D721Med (cell line): ENCODE measurements at regions not wholly inside any gene's neighbourhood (a gene's known extent, or its start where the extent isn't known, plus 50 kb on each side); places are given as distances from the start of the nearest gene placed in this dataset.

Experiments
- DNase-seq: peaks from one replicate; pipeline ENCODE4 v3.0.0; 2011; ENCODE audit warnings: low spot score; ENCODE audit not compliant: insufficient read length
- FAIRE-seq: peaks from 2 replicates; lab custom pipeline; 2011; peaks lifted over from hg19 to GRCh38; lab: Jason Lieb, UNC
- TF ChIP-seq, protein P1 (sequence below): IDR thresholded peaks from 2 replicates; pipeline ENCODE4 v1.5.1; 2012; ENCODE audit warnings: mild to moderate bottlenecking, control low read depth; ENCODE audit not compliant: insufficient read depth; ENCODE audit errors: missing control alignments

GRCh38 chr15:93454788-93455187 lies 365.8 kb upstream of the RGMA start:
- DNase-seq (no peak), FAIRE-seq (no peak)
- TF ChIP-seq, protein P1, sequence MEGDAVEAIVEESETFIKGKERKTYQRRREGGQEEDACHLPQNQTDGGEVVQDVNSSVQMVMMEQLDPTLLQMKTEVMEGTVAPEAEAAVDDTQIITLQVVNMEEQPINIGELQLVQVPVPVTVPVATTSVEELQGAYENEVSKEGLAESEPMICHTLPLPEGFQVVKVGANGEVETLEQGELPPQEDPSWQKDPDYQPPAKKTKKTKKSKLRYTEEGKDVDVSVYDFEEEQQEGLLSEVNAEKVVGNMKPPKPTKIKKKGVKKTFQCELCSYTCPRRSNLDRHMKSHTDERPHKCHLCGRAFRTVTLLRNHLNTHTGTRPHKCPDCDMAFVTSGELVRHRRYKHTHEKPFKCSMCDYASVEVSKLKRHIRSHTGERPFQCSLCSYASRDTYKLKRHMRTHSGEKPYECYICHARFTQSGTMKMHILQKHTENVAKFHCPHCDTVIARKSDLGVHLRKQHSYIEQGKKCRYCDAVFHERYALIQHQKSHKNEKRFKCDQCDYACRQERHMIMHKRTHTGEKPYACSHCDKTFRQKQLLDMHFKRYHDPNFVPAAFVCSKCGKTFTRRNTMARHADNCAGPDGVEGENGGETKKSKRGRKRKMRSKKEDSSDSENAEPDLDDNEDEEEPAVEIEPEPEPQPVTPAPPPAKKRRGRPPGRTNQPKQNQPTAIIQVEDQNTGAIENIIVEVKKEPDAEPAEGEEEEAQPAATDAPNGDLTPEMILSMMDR: no peak

GRCh38 chr15:93452537-93453211 lies 363.7 kb upstream of the RGMA start:
- no peak for DNase-seq
- FAIRE-seq: no peak
- TF ChIP-seq, protein P1: no peak

GRCh38 chr15:93451822-93452221 lies 362.8 kb upstream of the RGMA start:
- DNase-seq (no peak), FAIRE-seq (no peak)
- TF ChIP-seq, protein P1: no peak

- DNase-seq (no peak), FAIRE-seq (no peak)
- TF ChIP-seq, protein P1: no peak
Measured at GRCh38 chr15:93451265-93451664, 362.3 kb upstream of the RGMA start.

- TF ChIP-seq, protein P1: no peak
- no peak for FAIRE-seq
- DNase-seq: no peak
Measured at GRCh38 chr15:93449798-93450197, 360.8 kb upstream of the RGMA start.

GRCh38 chr15:93438310-93438709 lies 349.3 kb upstream of the RGMA start:
- FAIRE-seq (no peak), DNase-seq (no peak)
- TF ChIP-seq, protein P1: no peak

DNA sequence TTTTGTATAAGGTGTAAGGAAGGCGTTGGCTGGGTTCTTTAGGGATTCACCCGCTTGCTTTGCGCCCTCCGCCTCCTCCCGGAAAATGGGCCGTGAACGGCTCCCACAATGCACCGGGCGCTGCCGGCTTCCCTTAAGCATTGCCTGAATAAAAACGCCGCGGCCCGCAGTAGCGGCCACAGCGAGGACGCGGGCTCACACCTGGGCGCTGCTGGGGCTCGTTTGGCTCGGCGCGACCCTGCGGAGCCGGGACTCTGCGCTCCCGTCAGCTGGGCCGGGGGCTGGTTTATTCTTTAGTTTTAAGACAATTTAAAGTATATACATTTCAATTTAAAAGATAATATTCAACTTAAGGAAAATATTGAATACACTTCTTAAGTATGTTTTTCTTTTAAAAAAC lies 343.5 kb upstream of the RGMA start:
- DNase-seq: no peak
- FAIRE-seq: no peak
- TF ChIP-seq, protein P1: no peak
